Endodermal cell (in vitro differentiated cells): ENCODE measurements at regions not wholly inside any gene's neighbourhood (a gene's known extent, or its start where the extent isn't known, plus 50 kb on each side); places are given as distances from the start of the nearest gene placed in this dataset.

Experiments used
- DNase-seq: peaks from one replicate; pipeline ENCODE4 v3.0.0-alpha.2; 2017
- H3K27ac ChIP-seq: 2 replicates; pipeline ENCODE4 v1.5.1; 2013; ENCODE audit warnings: mild to moderate bottlenecking, low read depth, low read length, moderate library complexity
- H3K27me3 ChIP-seq: 2 replicates; pipeline ENCODE4 v1.6.1; 2013; ENCODE audit warnings: mild to moderate bottlenecking, low read length, moderate library complexity; ENCODE audit not compliant: insufficient read depth, control insufficient read depth, poor library complexity, severe bottlenecking
- H3K36me3 ChIP-seq: 2 replicates; pipeline ENCODE4 v1.7.0; 2013; ENCODE audit warnings: mild to moderate bottlenecking, low read length, moderate library complexity; ENCODE audit not compliant: control insufficient read depth, insufficient read depth
- H3K4me1 ChIP-seq: one replicate; pipeline ENCODE4 v1.7.0; 2013; ENCODE audit warnings: low read length; ENCODE audit not compliant: control insufficient read depth, insufficient read depth
- H3K4me3 ChIP-seq: 2 replicates; pipeline ENCODE4 v1.5.1; 2013; ENCODE audit warnings: mild to moderate bottlenecking, low read length, moderate library complexity
- H3K9ac ChIP-seq: 2 replicates; pipeline ENCODE4 v1.6.1; 2013; ENCODE audit warnings: mild to moderate bottlenecking, low read length, moderate library complexity; ENCODE audit not compliant: poor library complexity, severe bottlenecking; ENCODE audit errors: extremely low read depth
- H3K9me3 ChIP-seq: 2 replicates; pipeline ENCODE4 v1.6.1; 2013; ENCODE audit warnings: mild to moderate bottlenecking, low read length, moderate library complexity; ENCODE audit not compliant: control insufficient read depth
- H3K27ac Mint-ChIP-seq: 2 replicates; pipeline ENCODE4 v1.8.0; 2020; ENCODE audit warnings: mixed read lengths
- H3K27me3 Mint-ChIP-seq: 2 replicates; pipeline ENCODE4 v1.8.0; 2021; ENCODE audit warnings: mild to moderate bottlenecking, mixed read lengths; ENCODE audit not compliant: insufficient read depth
- H3K36me3 Mint-ChIP-seq: 2 replicates; pipeline ENCODE4 v1.8.0; 2020; ENCODE audit warnings: low read depth, mixed read lengths
- H3K4me1 Mint-ChIP-seq: 2 replicates; pipeline ENCODE4 v1.8.0; 2020; ENCODE audit warnings: mixed read lengths
- H3K4me3 Mint-ChIP-seq: 2 replicates; pipeline ENCODE4 v1.8.0; 2020; ENCODE audit warnings: mild to moderate bottlenecking, moderate library complexity, mixed read lengths
- H3K9me3 Mint-ChIP-seq: 2 replicates; pipeline ENCODE4 v1.8.0; 2020; ENCODE audit warnings: mild to moderate bottlenecking, mixed read lengths
- WGBS, 2 experiments: methylation state at CpG; one replicate each; pipeline versions ENCODE4 v1.1.5 to v1.1.7; 2013; ENCODE audit warnings: missing lambda C conversion rate in 2 of 2, mixed read lengths in 1 of 2; ENCODE audit not compliant: insufficient coverage in 1 of 2, insufficient read length in 1 of 2; 5-methylcytosine and 5-hydroxymethylcytosine counted together
- TF ChIP-seq, protein P1 (sequence below): fragments of 200-600 bp; sonication (generic); conservative IDR thresholded peaks from 2 replicates; pipeline ENCODE4 v1.5.0; 2021; ENCODE audit warnings: antibody characterized with exemption, mild to moderate bottlenecking

- TF ChIP-seq, protein P1, sequence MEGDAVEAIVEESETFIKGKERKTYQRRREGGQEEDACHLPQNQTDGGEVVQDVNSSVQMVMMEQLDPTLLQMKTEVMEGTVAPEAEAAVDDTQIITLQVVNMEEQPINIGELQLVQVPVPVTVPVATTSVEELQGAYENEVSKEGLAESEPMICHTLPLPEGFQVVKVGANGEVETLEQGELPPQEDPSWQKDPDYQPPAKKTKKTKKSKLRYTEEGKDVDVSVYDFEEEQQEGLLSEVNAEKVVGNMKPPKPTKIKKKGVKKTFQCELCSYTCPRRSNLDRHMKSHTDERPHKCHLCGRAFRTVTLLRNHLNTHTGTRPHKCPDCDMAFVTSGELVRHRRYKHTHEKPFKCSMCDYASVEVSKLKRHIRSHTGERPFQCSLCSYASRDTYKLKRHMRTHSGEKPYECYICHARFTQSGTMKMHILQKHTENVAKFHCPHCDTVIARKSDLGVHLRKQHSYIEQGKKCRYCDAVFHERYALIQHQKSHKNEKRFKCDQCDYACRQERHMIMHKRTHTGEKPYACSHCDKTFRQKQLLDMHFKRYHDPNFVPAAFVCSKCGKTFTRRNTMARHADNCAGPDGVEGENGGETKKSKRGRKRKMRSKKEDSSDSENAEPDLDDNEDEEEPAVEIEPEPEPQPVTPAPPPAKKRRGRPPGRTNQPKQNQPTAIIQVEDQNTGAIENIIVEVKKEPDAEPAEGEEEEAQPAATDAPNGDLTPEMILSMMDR: no peak
- H3K36me3 Mint-ChIP-seq: no peaks in the 10 kb centered on the region
- peaks cover 26% of the 10 kb centered on the region for H3K27me3 Mint-ChIP-seq
- Histone ChIP-seq H3K4me1 (peaks cover 3% of the 10 kb centered on the region), H3K27me3 (no peaks in the 10 kb centered on the region), H3K9ac (no peak overlapping the region), H3K9me3 (no peaks in the 10 kb centered on the region), H3K36me3 (no peaks in the 10 kb centered on the region), H3K27ac (no peak overlapping the region), H3K4me3 (no peak overlapping the region)
- no peak overlapping the region for H3K27ac Mint-ChIP-seq
- H3K9me3 Mint-ChIP-seq: no peaks in the 10 kb centered on the region
- 95 to 100% methylated on average over 1 to 5 of the region's 5 CpGs for WGBS, 2 experiments
- peak; percentile 35 for DNase-seq
- H3K4me1 Mint-ChIP-seq: peaks cover 6% of the 10 kb centered on the region
- no peak overlapping the region for H3K4me3 Mint-ChIP-seq
Measured at GRCh38 chr2:129880309-129880708, 99.2 kb upstream of the RAB6C start.

GRCh38 chr2:129880971-129881370 lies 98.5 kb upstream of the RAB6C start:
- Histone ChIP-seq H3K27me3 (no peaks in the 10 kb centered on the region), H3K9ac (no peak overlapping the region), H3K36me3 (no peaks in the 10 kb centered on the region), H3K4me1 (peaks cover 3% of the 10 kb centered on the region), H3K9me3 (no peaks in the 10 kb centered on the region), H3K27ac (no peak overlapping the region), H3K4me3 (no peak overlapping the region)
- DNase-seq: peak; percentile 22
- Mint-ChIP-seq H3K36me3 (no peaks in the 10 kb centered on the region), H3K4me3 (no peak overlapping the region), H3K4me1 (peaks cover 8% of the 10 kb centered on the region), H3K9me3 (no peaks in the 10 kb centered on the region), H3K27me3 (peaks cover 26% of the 10 kb centered on the region), H3K27ac (no peak overlapping the region)
- 93 to 94% methylated on average over 6 of the region's 6 CpGs for WGBS, 2 experiments
- TF ChIP-seq, protein P1: no peak

- Histone ChIP-seq H3K4me3 (no peak overlapping the region), H3K9me3 (no peaks in the 10 kb centered on the region), H3K27me3 (no peaks in the 10 kb centered on the region), H3K4me1 (peaks cover 3% of the 10 kb centered on the region), H3K27ac (no peak overlapping the region), H3K9ac (no peak overlapping the region), H3K36me3 (no peaks in the 10 kb centered on the region)
- DNase-seq: peak; percentile 21
- H3K27me3 Mint-ChIP-seq: peaks cover 21% of the 10 kb centered on the region
- peaks cover 5% of the 10 kb centered on the region for H3K4me1 Mint-ChIP-seq
- TF ChIP-seq, protein P1: no peak
- H3K9me3 Mint-ChIP-seq: no peaks in the 10 kb centered on the region
- H3K36me3 Mint-ChIP-seq: no peaks in the 10 kb centered on the region
- H3K4me3 Mint-ChIP-seq: no peak overlapping the region
- WGBS, 2 experiments: 86 to 88% methylated on average over 1 to 4 of the region's 4 CpGs
- no peak overlapping the region for H3K27ac Mint-ChIP-seq
Measured at GRCh38 chr2:129881786-129882396, 97.6 kb upstream of the RAB6C start.
